ENCODE measurements at regions not wholly inside any gene's neighbourhood (a gene's known extent, or its start where the extent isn't known, plus 50 kb on each side); places are given as distances from the start of the nearest gene placed in this dataset.

DNA sequence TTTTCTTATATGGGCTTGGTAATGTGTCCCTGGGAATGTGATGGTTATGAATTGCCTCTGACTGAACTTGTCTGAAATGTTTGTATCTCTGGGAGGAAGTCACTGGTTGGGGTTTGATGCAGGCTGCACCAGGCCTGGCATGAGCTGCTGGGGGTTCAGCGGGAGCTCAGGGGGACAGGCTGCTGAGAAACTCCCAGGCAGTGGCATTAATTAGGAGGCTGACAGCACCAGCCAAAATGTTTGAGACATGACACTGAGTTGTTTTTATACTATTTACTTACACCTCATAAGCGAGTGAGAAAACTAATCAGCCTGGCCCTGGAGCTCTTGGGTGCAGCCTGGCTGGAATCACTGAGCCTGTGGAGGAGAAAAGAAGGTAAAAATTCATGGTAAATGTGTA, 124.1 kb upstream of the SORCS3 start:
- DNase-seq (ENCODE audit: extremely low spot score, unreplicated experiment) = no peak
- no peak overlapping the region for H3K4me3 Mint-ChIP-seq (ENCODE audit: unreplicated experiment)
- H3K27ac Mint-ChIP-seq (ENCODE audit: unreplicated experiment) = no peak overlapping the region
- H3K9me3 Mint-ChIP-seq (ENCODE audit: unreplicated experiment) = no peaks in the 10 kb centered on the region
- H3K36me3 Mint-ChIP-seq (ENCODE audit: unreplicated experiment) = no peaks in the 10 kb centered on the region
- TF ChIP-seq, protein P1, sequence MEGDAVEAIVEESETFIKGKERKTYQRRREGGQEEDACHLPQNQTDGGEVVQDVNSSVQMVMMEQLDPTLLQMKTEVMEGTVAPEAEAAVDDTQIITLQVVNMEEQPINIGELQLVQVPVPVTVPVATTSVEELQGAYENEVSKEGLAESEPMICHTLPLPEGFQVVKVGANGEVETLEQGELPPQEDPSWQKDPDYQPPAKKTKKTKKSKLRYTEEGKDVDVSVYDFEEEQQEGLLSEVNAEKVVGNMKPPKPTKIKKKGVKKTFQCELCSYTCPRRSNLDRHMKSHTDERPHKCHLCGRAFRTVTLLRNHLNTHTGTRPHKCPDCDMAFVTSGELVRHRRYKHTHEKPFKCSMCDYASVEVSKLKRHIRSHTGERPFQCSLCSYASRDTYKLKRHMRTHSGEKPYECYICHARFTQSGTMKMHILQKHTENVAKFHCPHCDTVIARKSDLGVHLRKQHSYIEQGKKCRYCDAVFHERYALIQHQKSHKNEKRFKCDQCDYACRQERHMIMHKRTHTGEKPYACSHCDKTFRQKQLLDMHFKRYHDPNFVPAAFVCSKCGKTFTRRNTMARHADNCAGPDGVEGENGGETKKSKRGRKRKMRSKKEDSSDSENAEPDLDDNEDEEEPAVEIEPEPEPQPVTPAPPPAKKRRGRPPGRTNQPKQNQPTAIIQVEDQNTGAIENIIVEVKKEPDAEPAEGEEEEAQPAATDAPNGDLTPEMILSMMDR (IDR thresholded peaks at IDR 0.05) = no peak
- H3K27me3 Mint-ChIP-seq (ENCODE audit: unreplicated experiment) = no peaks in the 10 kb centered on the region
- no peaks in the 10 kb centered on the region for H3K4me1 Mint-ChIP-seq (ENCODE audit: unreplicated experiment)

DNA sequence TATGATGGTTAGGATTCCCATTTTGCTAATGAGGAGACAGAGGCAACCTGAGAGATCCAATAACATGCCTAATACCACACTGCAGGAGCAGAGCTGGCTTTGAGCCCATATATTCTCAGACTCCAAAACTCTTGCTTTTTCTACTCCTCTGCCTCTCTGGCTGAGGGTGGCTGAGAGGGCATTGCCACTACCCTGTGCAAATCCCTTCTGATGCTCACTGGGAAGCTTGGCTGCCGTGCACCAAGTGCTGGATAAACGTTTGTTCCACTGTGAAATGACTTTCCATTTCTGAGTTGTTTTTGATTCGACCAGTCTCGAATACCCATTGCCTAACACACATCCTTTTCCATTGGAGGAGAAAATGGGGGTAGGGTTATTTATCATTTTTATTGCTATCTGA, 123.1 kb upstream of the SORCS3 start:
- no peaks in the 10 kb centered on the region for H3K9me3 Mint-ChIP-seq (ENCODE audit: unreplicated experiment)
- H3K4me3 Mint-ChIP-seq (ENCODE audit: unreplicated experiment) = no peak overlapping the region
- no peaks in the 10 kb centered on the region for H3K36me3 Mint-ChIP-seq (ENCODE audit: unreplicated experiment)

DNA sequence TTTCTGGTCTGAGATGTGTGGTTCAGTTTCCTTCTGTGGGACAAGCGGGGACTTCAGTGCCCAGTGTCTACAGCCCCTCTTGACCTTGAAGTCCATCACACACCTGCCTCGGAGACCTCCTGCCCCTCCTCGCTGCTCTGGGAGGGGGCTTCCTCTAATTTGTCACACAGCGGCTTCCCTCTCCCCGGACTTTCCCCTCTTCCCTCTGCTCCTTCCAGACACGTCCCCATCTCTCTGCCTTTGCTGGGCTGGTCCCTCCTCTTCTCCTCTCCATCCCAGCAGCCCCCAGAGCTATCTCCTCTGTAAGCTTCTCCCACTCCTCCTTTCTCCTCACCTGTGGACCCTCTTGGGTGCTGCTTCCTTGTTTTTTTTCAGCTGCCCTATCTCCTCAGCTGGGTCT, 122.2 kb upstream of the SORCS3 start:
- no peaks in the 10 kb centered on the region for H3K27me3 Mint-ChIP-seq (ENCODE audit: unreplicated experiment)

More for the DNA sequence above, 123.1 kb upstream of the SORCS3 start:
- Mint-ChIP-seq H3K4me1 (ENCODE audit: unreplicated experiment) (no peaks in the 10 kb centered on the region), H3K27ac (ENCODE audit: unreplicated experiment) (no peak overlapping the region), H3K27me3 (ENCODE audit: unreplicated experiment) (no peaks in the 10 kb centered on the region)
- no peak for DNase-seq (ENCODE audit: extremely low spot score, unreplicated experiment)
- TF ChIP-seq, protein P1 (IDR thresholded peaks at IDR 0.05) = no peak

DNA sequence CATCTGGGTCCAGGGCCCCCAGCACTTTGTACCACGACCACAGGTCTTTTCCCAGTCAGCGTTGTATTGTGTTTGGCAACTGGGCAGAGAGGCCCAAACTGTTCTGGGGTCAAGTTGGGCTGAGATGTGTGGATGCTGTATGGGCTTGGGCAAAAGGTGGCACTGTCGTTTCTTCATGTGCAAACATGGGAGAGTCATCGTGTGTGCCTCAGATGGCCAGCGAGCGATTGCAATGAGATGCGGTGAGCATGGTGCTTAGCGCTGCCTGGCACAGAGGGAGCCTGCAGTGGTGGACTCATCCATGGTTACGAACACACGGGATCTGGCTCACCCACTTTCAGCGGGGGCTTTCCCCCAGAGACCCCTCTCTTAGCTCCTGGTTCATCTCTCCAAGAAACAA, 120.4 kb upstream of the SORCS3 start:
- TF ChIP-seq, protein P1 (IDR thresholded peaks at IDR 0.05) = no peak
- no peaks in the 10 kb centered on the region for H3K27me3 Mint-ChIP-seq (ENCODE audit: unreplicated experiment)
- H3K9me3 Mint-ChIP-seq (ENCODE audit: unreplicated experiment) = peaks cover 3% of the 10 kb centered on the region
- no peak overlapping the region for H3K4me3 Mint-ChIP-seq (ENCODE audit: unreplicated experiment)
- H3K4me1 Mint-ChIP-seq (ENCODE audit: unreplicated experiment) = no peaks in the 10 kb centered on the region
- no peak for DNase-seq (ENCODE audit: extremely low spot score, unreplicated experiment)
- H3K36me3 Mint-ChIP-seq (ENCODE audit: unreplicated experiment) = no peaks in the 10 kb centered on the region
- H3K27ac Mint-ChIP-seq (ENCODE audit: unreplicated experiment) = no peak overlapping the region

More for the DNA sequence above, 122.2 kb upstream of the SORCS3 start:
- TF ChIP-seq, protein P1 (IDR thresholded peaks at IDR 0.05) = no peak
- H3K36me3 Mint-ChIP-seq (ENCODE audit: unreplicated experiment) = no peaks in the 10 kb centered on the region
- no peak overlapping the region for H3K4me3 Mint-ChIP-seq (ENCODE audit: unreplicated experiment)
- no peak for DNase-seq (ENCODE audit: extremely low spot score, unreplicated experiment)
- no peak overlapping the region for H3K27ac Mint-ChIP-seq (ENCODE audit: unreplicated experiment)
- H3K9me3 Mint-ChIP-seq (ENCODE audit: unreplicated experiment) = no peaks in the 10 kb centered on the region
- H3K4me1 Mint-ChIP-seq (ENCODE audit: unreplicated experiment) = no peaks in the 10 kb centered on the region

DNA sequence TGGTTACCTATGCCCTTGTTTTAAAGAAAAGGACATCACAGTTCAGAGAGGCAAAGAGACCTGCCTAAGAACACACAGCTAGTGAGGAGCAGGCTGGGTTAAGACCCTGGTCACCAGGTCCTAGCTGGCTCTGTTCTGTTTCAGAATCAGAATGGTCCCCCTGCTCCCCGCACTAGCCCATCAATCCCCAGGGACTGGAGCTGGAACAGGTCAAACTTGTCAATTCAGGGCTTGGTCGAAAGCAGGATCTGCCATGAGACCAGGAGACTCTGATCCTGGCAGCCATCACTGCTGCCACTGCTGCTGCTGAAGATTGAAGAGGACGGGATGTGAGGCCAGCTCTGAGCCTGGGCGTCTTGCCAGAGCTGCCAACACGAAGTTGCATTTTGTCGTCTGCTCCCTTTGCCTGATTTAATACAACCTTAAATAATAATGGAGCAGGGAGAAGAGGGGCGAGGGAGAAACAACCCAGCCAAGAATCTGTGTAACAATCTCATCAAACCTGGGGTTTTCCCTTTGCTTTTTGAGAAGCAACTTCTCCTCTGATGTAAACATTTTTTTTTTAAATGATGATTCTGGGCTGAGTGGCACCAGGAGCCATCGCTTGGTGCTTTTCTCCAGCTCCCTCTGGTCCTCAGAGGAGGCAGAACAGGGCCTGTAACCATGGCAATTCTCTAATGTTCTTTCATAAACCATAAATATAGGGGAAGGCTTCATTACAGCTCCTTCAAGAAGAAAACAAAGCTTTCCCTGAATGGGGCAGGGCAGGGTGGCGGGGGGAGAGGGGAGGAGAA, 119.0 kb upstream of the SORCS3 start:
- peaks cover 7% of the 10 kb centered on the region for H3K9me3 Mint-ChIP-seq (ENCODE audit: unreplicated experiment)
- H3K4me1 Mint-ChIP-seq (ENCODE audit: unreplicated experiment) = no peaks in the 10 kb centered on the region
- no peak overlapping the region for H3K27ac Mint-ChIP-seq (ENCODE audit: unreplicated experiment)
- H3K4me3 Mint-ChIP-seq (ENCODE audit: unreplicated experiment) = no peak overlapping the region
- TF ChIP-seq, protein P1 (IDR thresholded peaks at IDR 0.05) = no peak
- no peaks in the 10 kb centered on the region for H3K27me3 Mint-ChIP-seq (ENCODE audit: unreplicated experiment)
- DNase-seq (ENCODE audit: extremely low spot score, unreplicated experiment) = no peak
- H3K36me3 Mint-ChIP-seq (ENCODE audit: unreplicated experiment) = no peaks in the 10 kb centered on the region
